ENCODE measurements at regions not wholly inside any gene's neighbourhood (a gene's known extent, or its start where the extent isn't known, plus 50 kb on each side); places are given as distances from the start of the nearest gene placed in this dataset.

DNA sequence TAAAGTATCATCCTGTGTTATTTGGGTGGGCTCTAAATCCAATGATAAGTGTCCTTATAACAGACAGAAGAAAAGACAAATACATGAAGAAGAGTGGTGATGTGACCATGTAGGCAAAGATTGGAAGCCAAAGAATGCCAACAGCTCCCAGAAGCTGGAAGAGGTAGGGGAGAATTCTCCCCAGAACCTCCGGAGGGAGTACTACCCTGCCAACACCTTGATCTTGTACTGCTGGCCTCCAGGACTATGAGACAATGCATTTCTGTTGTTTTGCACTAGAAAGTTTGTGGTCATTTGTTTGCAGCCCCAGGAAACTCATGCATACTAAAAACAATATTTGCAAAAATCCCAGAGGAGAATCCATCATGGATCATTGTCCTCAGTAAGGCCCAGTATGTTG is 115.0 kb upstream of the ARHGAP20 start:
- WGBS (ENCODE audit: insufficient coverage, low lambda C conversion rate): no CpG with 5 or more reads among the region's 1 CpG
- no peaks in the 10 kb centered on the region for H3K9me3 ChIP-seq (ENCODE audit: control insufficient read depth, low read depth, low read length)

DNA sequence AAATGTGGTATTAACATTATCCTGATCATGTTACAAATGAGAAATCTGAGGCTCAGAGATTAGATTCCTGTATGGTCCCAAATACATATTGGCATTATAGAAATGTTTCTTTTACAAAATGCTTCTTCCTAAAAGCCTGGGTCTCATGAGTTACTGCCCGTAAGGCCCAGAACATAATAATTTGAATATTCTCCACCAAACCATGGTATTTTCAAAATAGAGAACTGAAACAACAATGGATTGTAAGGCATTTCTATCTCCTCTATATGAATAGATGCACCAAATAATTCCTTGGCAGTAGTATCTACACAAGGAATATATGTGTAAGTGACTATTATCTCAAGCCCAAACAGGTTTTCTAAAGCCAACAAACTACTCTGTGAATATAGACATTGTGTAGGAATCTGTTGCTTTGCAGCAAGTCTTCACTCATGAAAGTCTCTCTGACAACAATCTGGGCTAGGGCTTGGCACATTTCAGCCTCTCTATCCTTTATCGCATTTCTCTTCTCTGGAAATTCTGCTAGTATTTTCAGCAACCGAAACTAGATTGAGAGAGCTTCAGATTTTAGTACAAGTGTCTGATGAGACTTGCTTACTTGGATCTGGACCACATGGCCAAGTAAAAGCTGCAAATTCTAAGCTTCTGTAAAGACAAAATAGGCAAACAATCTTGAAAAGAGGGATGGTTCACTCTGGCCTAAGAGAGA is 112.8 kb upstream of the ARHGAP20 start:
- Histone ChIP-seq H3K36me3 (ENCODE audit: control insufficient read depth, insufficient read depth, low read length) (no peaks in the 10 kb centered on the region), H3K27ac (ENCODE audit: low read length) (no peak overlapping the region), H3K27me3 (ENCODE audit: control insufficient read depth, insufficient read depth, low read length) (no peaks in the 10 kb centered on the region), H3K4me1 (ENCODE audit: control insufficient read depth, insufficient read depth, low read length) (no peaks in the 10 kb centered on the region), H3K9me3 (ENCODE audit: control insufficient read depth, low read depth, low read length) (no peaks in the 10 kb centered on the region), H3K4me3 (ENCODE audit: low read length) (no peak overlapping the region)
- DNase-seq: no peak
- WGBS (ENCODE audit: insufficient coverage, low lambda C conversion rate): no CpG with 5 or more reads among the region's 3 CpGs

More for the DNA sequence above, 115.0 kb upstream of the ARHGAP20 start:
- no peak overlapping the region for H3K4me3 ChIP-seq (ENCODE audit: low read length)
- no peak for DNase-seq
- no peaks in the 10 kb centered on the region for H3K4me1 ChIP-seq (ENCODE audit: control insufficient read depth, insufficient read depth, low read length)
- H3K27me3 ChIP-seq (ENCODE audit: control insufficient read depth, insufficient read depth, low read length): no peaks in the 10 kb centered on the region
- no peak overlapping the region for H3K27ac ChIP-seq (ENCODE audit: low read length)
- no peaks in the 10 kb centered on the region for H3K36me3 ChIP-seq (ENCODE audit: control insufficient read depth, insufficient read depth, low read length)

DNA sequence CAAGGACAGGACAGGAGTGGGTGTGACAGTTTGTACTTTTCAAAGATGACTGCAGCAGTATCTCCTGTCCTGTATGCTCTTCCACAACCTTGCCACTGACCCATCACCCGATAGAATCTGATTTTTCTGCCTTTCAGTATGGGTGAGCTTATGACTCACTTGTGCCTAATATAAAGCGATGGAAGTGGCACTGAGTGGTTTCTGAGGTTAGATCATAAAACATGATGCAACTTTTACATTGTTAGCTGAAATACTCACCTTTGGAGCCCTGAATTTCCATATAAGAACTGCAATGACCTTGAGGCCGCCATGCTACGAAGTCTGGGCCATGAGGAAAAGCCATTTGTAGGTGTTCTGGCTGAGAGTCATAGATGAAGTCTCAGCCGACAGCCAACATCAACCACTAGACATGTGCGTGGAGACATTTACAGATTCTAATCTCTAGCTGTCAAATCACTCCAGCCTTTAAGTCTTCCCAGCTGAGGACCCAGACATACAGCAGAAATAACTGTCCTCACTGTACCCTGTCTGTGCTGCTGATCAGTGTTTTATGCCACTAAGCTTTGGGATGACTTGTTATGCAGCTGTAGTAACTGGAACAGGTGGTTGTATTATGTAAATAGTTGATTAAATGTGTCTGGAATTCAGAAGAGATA is 105.9 kb upstream of the ARHGAP20 start:
- peak; percentile 10 to 51 for DNase-seq
- H3K27ac ChIP-seq (ENCODE audit: low read length): no peak overlapping the region
- WGBS (ENCODE audit: insufficient coverage, low lambda C conversion rate): no CpG with 5 or more reads among the region's 6 CpGs

DNA sequence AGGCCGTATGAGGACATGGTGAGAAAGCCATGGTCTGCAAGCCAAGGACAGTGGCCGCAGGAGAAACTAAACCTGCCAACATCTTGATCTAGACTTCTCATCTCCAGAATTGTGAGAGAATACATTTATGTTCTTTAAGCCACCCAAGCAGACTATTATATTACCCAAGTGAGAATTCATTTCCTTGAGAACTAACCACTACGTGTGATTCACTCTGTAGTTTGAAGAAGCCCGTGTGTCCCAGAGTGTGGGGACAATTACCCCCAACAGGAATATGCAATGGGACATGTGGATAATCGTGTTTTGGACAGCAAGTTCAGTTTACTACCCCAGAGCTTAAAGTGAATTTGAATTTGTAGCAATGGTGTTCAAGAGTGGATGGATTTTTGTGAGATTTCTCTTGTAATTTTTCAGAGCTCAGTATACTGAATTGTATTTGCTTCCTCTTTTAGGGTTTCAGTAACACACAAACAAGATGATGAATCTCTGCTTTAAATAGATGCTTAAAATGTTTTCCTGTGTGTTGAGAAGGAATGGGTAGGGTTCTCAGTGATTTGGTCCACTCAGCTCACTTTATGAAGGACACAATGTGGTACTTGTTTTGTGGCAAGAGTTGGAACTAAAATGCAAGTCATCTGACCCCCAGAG is 100.0 kb upstream of the ARHGAP20 start:
- no CpG with 5 or more reads among the region's 5 CpGs for WGBS (ENCODE audit: insufficient coverage, low lambda C conversion rate)
- Histone ChIP-seq H3K4me1 (ENCODE audit: control insufficient read depth, insufficient read depth, low read length) (no peaks in the 10 kb centered on the region), H3K27ac (ENCODE audit: low read length) (no peak overlapping the region), H3K9me3 (ENCODE audit: control insufficient read depth, low read depth, low read length) (peaks cover 3% of the 10 kb centered on the region), H3K4me3 (ENCODE audit: low read length) (no peak overlapping the region), H3K36me3 (ENCODE audit: control insufficient read depth, insufficient read depth, low read length) (no peaks in the 10 kb centered on the region), H3K27me3 (ENCODE audit: control insufficient read depth, insufficient read depth, low read length) (no peaks in the 10 kb centered on the region)
- no peak for DNase-seq

More for the DNA sequence above, 105.9 kb upstream of the ARHGAP20 start:
- peaks cover 3% of the 10 kb centered on the region for H3K9me3 ChIP-seq (ENCODE audit: control insufficient read depth, low read depth, low read length)
- H3K4me3 ChIP-seq (ENCODE audit: low read length): no peak overlapping the region
- no peaks in the 10 kb centered on the region for H3K27me3 ChIP-seq (ENCODE audit: control insufficient read depth, insufficient read depth, low read length)
- no peaks in the 10 kb centered on the region for H3K36me3 ChIP-seq (ENCODE audit: control insufficient read depth, insufficient read depth, low read length)
- no peaks in the 10 kb centered on the region for H3K4me1 ChIP-seq (ENCODE audit: control insufficient read depth, insufficient read depth, low read length)

DNA sequence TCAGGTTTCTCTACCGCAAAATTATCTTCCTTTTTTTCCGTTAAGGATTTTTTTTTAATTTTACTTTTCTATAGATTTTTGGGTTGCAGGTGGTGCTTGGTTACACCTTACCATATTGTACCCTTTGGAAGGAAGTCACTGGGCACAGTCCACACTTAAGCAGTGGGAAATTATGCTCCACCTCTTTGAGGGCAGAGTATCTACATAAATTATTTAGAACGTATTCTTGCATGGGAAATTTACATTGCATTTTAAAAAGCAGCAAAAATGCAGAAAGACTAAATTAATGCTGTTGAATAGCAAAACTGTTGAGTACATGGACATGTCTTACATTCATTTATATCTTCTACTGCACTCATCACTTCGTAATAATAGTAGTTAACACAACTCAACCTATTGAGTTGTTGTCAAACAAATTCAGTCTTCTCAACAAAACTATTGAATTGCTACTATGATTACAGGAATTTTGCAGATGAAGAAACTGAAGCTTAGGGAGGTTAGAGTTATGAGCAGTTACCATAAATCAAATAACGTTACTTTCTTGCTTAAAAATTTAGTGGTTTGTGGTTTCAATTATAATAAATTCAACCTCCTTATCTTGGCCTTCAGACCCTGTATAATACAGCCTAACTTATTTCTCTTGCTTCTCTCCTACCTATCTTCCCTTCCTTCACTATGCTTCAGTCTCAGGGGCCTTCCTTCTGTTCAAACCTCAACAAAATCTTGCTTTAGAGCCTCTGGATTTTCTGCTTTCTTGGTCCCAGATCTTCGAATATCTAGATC is 97.4 kb upstream of the ARHGAP20 start:
- Histone ChIP-seq H3K27ac (ENCODE audit: low read length) (no peak overlapping the region), H3K9me3 (ENCODE audit: control insufficient read depth, low read depth, low read length) (no peaks in the 10 kb centered on the region), H3K27me3 (ENCODE audit: control insufficient read depth, insufficient read depth, low read length) (no peaks in the 10 kb centered on the region), H3K4me3 (ENCODE audit: low read length) (no peak overlapping the region), H3K4me1 (ENCODE audit: control insufficient read depth, insufficient read depth, low read length) (no peaks in the 10 kb centered on the region), H3K36me3 (ENCODE audit: control insufficient read depth, insufficient read depth, low read length) (no peaks in the 10 kb centered on the region)
- no peak for DNase-seq
- WGBS (ENCODE audit: insufficient coverage, low lambda C conversion rate): 100% methylated on average over 2 of the region's 6 CpGs

DNA sequence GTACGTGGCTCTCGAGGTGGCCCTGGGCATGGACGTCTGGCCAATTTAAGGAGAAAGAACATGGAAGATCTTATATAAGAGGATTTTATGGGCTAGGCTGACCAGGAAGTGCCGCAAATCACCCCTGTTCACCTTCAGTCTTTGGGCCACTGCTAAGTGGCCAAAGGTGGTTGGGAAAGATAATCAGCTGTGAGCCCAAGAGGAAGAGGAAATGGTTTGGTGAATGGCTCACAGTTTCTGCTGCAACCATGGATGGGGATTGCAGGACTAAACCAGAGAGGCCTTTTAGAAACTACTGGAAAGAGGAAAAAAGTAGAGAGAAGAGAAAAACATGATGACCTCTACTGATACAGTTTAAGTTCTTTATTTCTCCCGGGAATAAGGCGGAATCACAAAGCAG is 96.0 kb upstream of the ARHGAP20 start:
- no peak overlapping the region for H3K4me3 ChIP-seq (ENCODE audit: low read length)
- no peak for DNase-seq
- no peaks in the 10 kb centered on the region for H3K36me3 ChIP-seq (ENCODE audit: control insufficient read depth, insufficient read depth, low read length)
- no peaks in the 10 kb centered on the region for H3K9me3 ChIP-seq (ENCODE audit: control insufficient read depth, low read depth, low read length)
- H3K27me3 ChIP-seq (ENCODE audit: control insufficient read depth, insufficient read depth, low read length): no peaks in the 10 kb centered on the region
- WGBS (ENCODE audit: insufficient coverage, low lambda C conversion rate): 90% methylated on average over 2 of the region's 6 CpGs
- no peaks in the 10 kb centered on the region for H3K4me1 ChIP-seq (ENCODE audit: control insufficient read depth, insufficient read depth, low read length)
- H3K27ac ChIP-seq (ENCODE audit: low read length): no peak overlapping the region

DNA sequence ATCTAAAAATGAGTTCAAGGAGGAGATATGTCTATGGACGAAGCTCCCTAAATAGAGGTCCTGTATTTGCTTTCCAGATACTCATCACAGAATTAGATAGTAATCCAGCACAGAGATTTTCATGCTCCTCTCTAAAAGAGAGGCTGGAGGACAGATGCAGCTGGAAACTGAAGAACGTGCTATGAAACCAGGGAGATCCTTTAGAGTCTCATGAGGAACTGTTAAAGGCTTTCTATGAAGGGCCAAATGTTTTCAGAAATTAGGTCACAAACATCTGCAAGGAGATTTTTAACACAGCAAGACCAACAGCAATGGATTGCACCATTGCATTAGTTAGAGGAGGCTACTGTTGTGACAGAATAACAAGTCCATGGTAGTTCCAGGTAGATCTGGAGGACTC is 95.6 kb upstream of the ARHGAP20 start:
- Histone ChIP-seq H3K36me3 (ENCODE audit: control insufficient read depth, insufficient read depth, low read length) (no peaks in the 10 kb centered on the region), H3K27me3 (ENCODE audit: control insufficient read depth, insufficient read depth, low read length) (no peaks in the 10 kb centered on the region), H3K4me3 (ENCODE audit: low read length) (no peak overlapping the region), H3K9me3 (ENCODE audit: control insufficient read depth, low read depth, low read length) (no peaks in the 10 kb centered on the region), H3K4me1 (ENCODE audit: control insufficient read depth, insufficient read depth, low read length) (no peaks in the 10 kb centered on the region), H3K27ac (ENCODE audit: low read length) (no peak overlapping the region)
- no CpG with 5 or more reads among the region's 2 CpGs for WGBS (ENCODE audit: insufficient coverage, low lambda C conversion rate)
- DNase-seq: no peak

DNA sequence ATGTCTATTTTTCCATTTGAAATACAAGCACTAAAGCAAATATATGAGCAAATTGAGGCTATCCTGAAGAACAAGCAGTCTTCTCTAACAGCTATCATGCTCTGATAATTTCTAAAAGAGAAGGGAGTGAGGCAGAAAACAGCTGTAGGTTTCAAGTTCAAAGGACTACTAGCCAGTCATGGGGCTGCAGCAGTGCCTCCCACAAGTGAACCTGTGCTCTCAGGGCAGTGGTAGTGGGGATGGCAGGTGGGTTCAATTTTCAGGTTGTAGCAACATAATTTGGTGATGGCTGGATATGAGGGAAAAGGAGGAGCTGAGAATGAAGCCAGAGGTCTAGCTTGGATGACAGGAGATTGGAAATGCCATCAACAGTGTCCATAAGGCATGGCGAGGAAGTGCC is 93.5 kb upstream of the ARHGAP20 start:
- DNase-seq: no peak
- no peaks in the 10 kb centered on the region for H3K9me3 ChIP-seq (ENCODE audit: control insufficient read depth, low read depth, low read length)
- H3K27ac ChIP-seq (ENCODE audit: low read length): no peak overlapping the region
- no peaks in the 10 kb centered on the region for H3K4me1 ChIP-seq (ENCODE audit: control insufficient read depth, insufficient read depth, low read length)
- no peaks in the 10 kb centered on the region for H3K27me3 ChIP-seq (ENCODE audit: control insufficient read depth, insufficient read depth, low read length)
- no peaks in the 10 kb centered on the region for H3K36me3 ChIP-seq (ENCODE audit: control insufficient read depth, insufficient read depth, low read length)
- no peak overlapping the region for H3K4me3 ChIP-seq (ENCODE audit: low read length)
- no CpG with 5 or more reads among the region's 1 CpG for WGBS (ENCODE audit: insufficient coverage, low lambda C conversion rate)

DNA sequence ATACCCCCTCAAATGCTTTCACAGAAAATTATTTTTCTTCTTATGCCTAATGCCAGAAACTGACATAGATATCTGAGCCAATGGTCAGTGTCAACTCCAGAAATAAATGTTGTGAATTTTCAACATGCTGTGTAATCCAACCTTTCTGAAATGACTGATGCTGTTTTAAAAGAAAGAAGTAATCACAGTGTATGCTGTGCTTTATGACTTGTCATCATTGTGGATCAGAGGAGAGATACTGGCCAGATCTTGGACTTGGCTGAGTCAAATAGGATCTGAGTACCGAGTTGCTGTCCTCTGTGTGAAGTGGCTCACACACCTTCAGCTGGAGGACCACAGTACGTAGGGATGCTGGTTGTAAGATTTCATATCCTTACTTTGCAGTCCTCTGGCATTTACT is 89.9 kb upstream of the ARHGAP20 start:
- Histone ChIP-seq H3K27ac (ENCODE audit: low read length) (no peak overlapping the region), H3K9me3 (ENCODE audit: control insufficient read depth, low read depth, low read length) (no peaks in the 10 kb centered on the region), H3K4me1 (ENCODE audit: control insufficient read depth, insufficient read depth, low read length) (no peaks in the 10 kb centered on the region), H3K36me3 (ENCODE audit: control insufficient read depth, insufficient read depth, low read length) (no peaks in the 10 kb centered on the region), H3K27me3 (ENCODE audit: control insufficient read depth, insufficient read depth, low read length) (no peaks in the 10 kb centered on the region), H3K4me3 (ENCODE audit: low read length) (no peak overlapping the region)
- no CpG with 5 or more reads among the region's 2 CpGs for WGBS (ENCODE audit: insufficient coverage, low lambda C conversion rate)
- DNase-seq: no peak

DNA sequence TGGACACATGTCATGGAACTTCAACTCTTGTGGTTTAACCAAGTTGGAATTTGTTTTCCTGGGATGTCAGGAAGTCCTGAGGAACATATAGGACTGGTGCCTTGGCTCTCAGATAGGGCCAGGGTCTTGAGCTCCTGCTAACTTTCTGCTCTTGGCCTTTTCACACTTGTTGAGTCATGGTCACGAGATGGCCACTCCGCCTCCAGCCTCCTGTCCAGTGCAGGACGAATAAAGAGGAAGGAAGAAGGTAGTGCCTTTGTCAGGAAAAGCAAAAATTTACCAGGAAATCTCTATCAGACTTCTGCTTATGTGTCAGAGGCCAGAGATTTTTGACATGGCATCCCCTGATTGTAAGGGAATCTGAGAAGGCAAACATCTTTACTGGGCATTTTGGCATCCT is 89.1 kb upstream of the ARHGAP20 start:
- no peak overlapping the region for H3K27ac ChIP-seq (ENCODE audit: low read length)
- H3K4me1 ChIP-seq (ENCODE audit: control insufficient read depth, insufficient read depth, low read length): no peaks in the 10 kb centered on the region
- no peaks in the 10 kb centered on the region for H3K9me3 ChIP-seq (ENCODE audit: control insufficient read depth, low read depth, low read length)
- no peak for DNase-seq
- WGBS (ENCODE audit: insufficient coverage, low lambda C conversion rate): no CpG with 5 or more reads among the region's 3 CpGs
- no peaks in the 10 kb centered on the region for H3K36me3 ChIP-seq (ENCODE audit: control insufficient read depth, insufficient read depth, low read length)
- H3K4me3 ChIP-seq (ENCODE audit: low read length): no peak overlapping the region
- H3K27me3 ChIP-seq (ENCODE audit: control insufficient read depth, insufficient read depth, low read length): no peaks in the 10 kb centered on the region

Data from large intestine (tissue), 3 donors.